HG02884 (cell line): ENCODE measurements at regions not wholly inside any gene's neighbourhood (a gene's known extent, or its start where the extent isn't known, plus 50 kb on each side); places are given as distances from the start of the nearest gene placed in this dataset.
"Not testable (repeated sequence)": the region's sequence is repeated elsewhere in the genome, so short reads cannot be mapped to it uniquely, and the experiment has no call there.

Experiments
- ATAC-seq: cut with Tn5 transposase; IDR thresholded peaks from one replicate; pipeline ENCODE4 v1.9.1; 2021; ENCODE audit warnings: mild to moderate bottlenecking, moderate library complexity; ENCODE audit not compliant: unreplicated experiment

DNA sequence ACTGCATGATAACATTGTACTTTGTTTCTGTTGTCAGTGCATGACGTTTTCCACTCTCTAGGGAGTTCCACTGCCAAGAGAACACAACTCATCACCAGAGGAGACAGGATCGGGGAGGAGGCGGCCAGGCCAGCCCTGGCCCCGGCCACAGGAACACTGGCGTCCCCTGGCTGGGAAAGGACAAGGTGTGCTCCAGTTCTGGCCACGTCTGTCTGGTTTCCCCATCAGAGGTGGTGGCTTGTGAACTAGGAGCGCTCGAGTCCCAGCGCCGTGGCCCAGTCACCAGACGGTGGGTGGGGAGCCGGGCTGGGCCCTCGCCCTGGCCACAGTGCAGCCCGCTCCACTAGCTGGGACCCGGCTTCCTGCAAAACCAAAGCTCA is 211.9 kb upstream of the IRX4 start:
- no peak for ATAC-seq

DNA sequence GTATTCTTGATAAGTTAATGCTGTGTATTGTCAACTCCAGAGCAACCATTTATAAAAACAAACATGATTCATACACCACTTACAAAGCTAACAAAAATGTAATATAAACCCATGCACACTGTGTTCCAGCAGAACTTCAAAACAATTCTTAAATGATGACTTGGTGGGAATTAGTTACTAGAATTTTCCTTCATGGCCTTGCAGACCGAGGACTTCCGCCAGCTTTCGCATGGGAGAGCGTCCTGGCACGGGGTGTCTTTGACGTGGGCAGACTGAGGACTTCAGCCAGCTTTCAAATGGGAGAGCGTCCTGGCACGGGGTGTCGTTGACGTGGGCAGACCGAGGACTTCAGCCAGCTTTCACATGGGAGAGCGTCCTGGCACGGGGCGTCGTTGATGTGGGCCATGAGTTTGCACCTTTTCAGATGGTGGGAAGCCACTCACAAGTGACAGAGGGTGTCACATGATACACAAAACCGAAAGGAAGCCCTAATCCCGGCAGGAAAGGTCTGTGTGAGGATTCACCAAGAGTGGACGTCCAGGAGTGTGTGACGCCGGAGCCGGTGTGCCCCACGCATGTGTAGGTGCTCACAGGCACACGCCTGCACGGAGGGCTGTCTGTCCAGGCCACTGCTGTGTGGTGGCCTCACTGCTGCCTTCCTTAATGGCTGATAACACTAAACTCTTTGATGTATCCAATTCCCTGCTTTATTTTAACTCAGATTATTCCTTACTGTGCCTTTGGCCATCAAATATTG is 211.3 kb upstream of the IRX4 start:
- no peak for ATAC-seq

DNA sequence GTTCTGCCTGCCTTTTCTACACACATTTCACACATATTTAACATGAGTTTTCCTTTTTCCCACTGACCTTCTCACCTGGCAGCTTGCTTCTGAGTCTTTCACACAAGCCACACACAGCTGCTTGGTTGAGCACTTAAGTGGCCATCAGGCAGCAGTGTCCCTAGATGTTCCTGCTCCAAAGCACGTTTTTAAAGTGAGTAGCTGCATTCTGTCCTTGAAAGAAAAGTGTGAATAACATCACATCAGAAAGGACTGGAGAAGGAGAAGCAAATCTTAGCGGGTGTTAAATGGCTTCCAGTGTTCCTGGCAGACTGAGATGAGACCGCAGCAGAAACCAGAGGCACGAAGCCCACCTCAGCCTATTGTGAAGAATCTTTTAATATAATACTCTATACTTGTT is 209.2 kb upstream of the IRX4 start:
- no peak for ATAC-seq

DNA sequence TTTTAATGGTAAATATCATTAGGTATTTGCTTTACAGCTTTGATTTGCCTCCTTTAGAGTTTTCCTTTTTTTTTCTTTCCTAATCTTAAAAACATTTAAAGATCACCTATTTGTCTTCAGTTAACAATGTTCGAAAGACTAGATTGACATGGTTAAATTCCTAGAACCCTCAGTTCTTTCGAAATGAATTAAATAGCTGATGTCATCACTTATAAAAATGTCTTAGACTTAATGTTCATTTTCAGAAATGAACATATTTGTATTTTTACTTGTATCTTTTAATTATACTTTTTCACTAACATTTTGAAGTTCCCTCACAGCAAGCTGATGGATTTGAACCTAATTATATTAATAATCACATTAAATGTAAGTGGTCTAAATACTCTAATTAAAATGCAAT is 205.3 kb upstream of the IRX4 start:
- no peak for ATAC-seq

DNA sequence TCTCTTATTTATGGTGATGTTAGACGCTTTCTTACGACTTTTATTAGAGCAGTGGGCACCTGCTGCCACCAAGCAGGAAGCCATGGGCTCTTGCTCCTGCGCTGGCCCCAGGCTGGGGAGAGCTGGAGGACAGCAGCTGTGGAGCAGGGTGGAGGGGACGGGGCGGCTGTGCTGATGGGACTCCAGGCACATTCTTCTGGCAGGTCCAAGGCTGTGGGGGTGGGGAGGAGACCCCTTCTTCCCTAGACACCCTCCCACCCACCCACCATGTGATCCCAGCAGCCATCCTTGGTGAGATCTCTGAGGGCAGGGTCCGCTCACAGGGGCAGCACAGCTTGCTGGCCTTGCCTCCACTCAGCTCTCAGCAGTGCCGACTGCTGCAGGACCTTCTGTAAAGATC is 192.6 kb upstream of the IRX4 start:
- no peak for ATAC-seq

DNA sequence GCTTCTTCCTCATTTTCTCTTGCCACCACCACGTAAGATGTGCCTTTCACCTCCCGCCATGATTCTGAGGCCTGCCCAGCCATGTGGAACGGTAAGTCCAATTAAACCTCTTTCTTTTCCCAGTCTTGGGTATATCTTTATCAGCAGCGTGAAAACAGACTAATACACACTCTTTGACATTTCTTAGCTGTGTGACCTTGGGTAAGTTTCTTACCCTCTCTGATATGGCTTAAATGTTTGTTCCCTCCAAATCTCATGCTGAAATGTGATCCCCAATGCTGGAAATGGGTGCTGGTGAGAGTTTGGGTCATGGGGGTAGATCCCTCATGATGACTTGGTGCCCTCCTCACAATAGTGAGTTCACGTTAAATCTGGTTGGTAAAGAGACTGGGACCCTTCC is 188.8 kb upstream of the IRX4 start:
- ATAC-seq, result no peak

DNA sequence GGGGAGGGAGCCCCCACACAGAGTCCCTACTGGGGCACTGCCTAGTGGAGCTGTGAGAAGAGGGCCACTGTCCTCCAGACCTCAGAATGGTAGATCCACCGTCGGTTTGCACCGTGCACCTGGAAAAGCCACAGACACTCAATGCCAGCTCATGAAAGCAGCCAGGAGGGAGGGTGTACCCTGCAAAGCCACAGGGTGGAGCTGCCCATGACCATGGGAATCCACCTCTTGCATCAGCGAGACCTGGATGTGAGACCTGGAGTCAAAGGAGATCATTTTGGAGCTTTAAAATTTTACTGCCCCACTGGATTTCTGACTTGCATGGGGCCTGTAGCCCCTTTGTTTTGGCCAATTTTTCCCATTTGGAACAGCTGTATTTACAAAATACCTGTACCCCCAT is 188.1 kb upstream of the IRX4 start:
- ATAC-seq, result not testable (repeated sequence)

DNA sequence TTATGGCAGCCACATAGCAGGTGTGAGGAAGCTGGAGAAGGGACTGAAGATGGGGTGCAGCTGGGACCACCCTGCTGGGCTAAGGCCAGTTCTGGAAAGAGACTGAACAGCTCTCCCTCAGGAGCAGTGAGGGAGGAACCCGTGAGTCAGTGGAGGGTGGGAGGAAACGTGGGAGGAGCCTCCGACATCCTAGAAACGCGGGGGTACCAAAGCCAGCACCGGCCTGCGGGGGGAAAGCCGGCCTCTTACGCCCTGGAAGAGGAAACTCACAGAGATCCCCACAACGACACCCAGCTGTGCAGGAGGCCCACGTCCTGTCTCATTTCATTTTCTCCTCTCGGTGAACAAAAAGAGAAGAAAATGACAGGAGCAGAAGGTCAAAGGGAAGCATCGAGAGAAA is 185.8 kb upstream of the IRX4 start:
- ATAC-seq, result no peak

DNA sequence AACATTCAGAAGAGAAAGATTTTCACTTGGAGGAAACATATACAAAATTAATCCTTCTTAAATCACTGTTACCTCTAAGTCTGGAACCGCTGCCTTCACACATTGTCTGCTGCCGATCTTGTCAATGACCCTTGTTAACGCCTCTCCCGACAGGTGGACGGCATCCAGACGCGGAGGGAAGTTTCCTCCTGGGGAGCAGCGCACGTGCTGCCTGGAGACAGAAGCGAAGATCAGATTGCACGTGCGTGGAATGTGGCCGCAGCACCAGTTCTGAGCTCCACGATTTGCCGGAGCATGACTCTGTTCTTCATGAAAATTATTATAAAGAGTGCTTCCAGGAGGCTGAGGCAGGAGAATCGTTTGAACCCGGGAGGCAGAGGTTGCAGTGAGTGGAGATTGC is 183.6 kb upstream of the IRX4 start:
- ATAC-seq, result no peak

DNA sequence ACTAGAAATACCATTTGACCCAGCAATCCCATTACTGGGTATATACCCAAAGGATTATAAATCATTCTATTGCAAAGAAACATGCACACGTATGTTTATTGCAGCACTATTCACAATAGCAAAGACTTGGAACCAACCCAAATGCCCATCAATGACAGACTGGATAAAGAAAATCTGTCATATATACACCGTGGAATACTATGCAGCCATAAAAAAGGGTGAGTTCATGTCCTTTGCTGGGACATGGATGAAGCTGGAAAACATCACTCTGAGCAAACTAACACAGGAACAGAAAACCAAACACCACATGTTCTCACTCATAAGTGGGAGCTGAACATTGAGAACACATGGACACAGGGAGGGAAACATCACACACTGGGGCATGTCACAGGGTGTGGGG is 180.7 kb upstream of the IRX4 start:
- not testable (repeated sequence) for ATAC-seq

DNA sequence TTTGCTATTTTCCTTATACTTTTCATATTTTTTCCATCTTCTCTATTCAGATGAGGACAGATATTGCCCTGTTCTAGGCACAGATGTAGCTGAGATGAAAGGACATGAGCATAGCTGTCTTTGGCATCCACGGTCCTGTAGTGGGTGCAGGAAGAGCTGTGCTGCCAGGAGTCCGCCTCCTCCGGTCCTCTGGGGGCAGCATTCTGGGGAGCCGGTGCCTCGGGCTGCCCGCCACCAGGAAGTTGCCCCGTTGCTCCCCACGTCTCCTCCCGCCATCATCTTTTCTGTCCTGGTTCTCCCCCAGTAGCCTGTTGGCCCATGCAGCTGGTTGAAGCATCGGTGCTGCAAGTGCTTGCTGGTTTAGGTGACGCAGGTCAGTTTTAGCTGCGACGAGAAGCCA is 170.0 kb upstream of the IRX4 start:
- no peak for ATAC-seq

DNA sequence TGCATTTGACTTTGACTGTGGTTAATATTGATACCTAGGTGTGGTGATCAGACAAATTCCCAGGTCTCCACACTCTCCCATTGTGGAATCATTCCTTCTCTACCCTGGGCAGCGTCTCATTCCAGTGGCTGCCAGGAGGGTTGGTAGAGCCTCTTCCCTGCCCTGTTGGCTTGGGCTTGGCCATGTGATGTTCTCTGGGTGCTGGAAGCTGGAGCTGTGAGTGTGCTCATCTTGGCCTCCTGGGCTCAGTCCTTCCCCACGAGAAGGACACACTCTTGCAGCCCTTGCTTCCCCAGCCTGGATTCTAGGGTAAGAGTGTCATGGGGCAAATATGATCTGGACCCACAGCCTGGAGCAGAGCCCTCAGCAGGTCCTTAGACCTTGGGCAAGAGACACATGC is 167.2 kb upstream of the IRX4 start:
- no peak for ATAC-seq

DNA sequence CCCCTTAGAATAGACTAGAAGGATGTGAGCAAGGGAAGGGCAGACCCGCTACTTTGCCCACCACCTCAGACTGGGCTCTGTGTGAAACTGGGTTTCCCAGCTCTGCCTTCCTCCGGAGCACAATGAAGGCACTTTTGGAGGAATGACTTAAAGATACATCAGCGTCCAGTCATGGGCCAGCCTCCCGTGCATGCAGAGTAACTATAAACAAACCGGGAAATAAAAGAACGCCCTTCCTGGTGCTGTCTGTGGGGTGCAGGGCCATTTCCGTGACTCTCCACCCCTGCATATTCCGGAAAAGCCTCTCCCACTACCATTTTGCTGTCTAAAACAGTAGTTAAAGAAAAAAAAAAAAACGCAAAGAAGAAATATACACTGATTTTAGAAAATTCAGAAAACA is 165.9 kb upstream of the IRX4 start:
- no peak for ATAC-seq

DNA sequence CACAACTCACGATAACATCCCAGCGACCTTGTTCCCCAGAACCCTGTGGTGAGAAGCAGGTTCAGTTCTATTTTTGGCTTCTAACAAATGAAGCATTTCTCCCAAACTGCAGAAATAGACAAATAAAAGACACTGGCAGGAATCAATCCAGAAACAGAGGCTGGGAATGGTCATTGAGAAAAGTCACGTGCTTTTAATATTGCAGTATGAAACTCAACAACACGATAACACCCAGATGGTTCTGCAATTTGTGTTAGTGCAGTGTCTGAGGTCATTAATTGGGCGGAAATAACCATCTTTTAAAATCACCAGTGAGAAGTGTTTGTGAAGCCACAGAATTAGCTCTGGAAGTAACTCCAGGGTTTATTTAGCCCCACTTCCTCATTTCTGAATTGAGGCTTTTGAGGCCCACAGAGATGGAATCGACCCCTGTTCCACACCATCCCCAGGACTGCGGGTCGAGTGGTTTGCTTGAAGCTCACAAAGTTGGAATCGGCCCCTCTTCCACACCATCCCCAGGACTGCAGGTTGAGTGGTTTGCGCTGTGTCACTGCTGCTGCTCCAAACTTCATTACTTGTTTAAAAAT is 164.7 kb upstream of the IRX4 start:
- ATAC-seq, result no peak

DNA sequence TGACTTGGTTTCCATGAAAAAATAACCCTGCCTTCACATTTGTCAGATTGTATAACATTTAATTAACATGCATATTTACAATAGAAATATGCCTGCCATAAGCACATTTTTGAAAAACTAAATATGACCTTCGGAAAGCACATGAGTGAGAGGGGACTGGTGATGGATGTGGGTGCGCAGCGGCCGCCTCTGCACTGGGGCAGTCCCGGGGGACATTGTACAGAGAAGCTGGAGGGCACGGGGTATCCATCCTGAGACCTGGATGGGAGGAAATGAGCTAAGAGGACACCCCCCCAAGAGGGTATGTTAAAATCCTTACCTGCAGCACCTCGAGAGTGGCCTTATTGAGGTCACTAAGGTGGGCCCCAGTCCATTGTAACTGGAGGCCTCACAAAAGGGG is 161.3 kb upstream of the IRX4 start:
- no peak for ATAC-seq

DNA sequence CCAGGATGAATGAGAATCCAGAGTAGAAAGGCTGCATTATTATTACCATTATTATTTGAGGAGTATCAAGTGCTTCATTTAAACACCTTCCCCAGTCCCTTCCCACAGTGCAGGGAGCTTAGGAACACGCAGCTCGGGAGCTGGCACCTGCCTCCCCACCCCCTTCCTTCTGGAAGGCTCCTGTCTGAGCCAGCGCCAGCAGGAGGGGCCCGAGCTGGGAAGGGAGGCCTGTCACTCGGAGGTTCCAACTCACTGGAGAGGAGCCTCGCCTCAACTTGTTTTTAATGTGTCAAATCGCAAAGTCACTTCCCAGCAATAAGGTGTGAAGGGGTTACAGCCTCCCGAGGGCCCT is 156.4 kb upstream of the IRX4 start:
- no peak for ATAC-seq

DNA sequence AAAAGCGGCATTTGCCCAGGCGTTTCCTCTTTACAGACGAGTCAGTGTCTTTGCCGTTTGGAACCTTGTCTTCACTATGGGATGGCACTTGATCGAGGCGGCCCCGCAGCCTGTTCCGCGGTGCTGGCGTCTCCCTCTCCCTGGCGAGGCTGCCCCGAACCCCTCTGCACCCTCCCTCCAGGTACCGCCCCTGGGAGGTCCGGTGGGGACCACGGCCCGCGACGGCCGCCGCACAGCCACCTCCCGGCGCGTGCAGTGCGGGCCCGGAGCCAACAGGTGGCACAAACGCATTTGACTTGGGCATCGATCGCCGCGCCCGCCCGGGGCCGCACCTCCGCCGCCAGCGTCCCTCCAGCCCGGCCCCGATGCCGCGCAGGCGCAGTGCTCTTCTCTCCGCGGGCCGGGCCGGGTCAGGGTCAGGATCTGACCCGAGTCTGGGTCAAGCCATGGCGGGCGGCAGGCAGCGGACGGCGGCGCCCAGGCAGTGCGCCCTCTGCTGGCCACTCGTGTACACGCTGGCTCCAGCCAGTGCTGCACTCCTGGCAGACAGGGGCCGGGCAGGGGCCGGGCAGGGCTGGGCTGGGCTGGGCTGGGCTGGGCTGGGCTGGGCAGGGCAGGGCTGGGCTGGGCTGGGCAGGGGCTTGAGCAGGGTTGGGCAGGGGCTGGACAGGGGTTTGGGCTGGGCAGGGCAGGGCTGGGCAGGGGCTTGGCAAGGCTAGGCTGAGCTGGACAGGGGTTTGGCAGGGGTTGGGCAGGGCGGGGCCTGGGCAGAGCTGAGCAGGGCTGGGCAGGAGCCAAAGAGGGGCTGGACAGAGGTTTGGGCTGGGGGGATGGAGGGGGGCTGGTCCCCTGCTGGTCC is 155.8 kb upstream of the IRX4 start:
- peak; percentile 94 for ATAC-seq

DNA sequence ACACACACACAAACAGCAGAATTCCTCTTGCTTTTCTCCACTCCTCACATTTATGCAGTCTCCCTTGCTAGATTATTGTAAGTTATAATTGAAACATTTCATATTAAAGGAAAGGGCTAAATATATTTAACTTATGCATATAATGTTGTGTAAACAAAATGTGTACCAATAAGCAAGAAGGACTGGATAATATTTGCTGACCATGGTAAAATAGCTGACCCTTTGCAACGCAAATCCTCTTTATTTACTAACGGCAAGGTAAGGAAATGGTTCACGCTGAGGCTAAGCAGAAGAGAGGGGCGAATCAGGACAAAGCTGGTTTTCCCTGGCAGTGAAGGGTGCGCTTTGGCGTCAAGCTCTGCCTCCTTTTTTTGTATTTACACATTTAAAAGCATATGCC is 154.2 kb upstream of the IRX4 start:
- ATAC-seq, result no peak

DNA sequence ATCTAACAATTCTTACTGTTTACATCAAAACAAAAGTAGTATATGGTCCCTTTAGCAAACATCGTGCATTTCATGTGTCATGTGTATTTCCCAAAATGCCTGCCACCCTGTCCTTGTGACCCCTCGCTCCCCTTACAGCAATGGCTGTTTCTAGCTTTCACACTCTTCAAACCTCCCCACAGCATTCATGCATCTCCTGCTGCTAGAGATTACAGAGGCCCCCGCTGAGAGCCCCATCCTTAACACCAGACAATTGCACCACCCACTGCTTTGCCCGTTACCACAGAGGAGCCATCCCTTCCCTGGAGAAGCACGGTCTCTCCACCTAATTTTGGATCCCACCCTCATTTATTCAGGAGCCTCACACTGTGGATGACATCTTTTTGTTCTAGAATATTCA is 149.7 kb upstream of the IRX4 start:
- no peak for ATAC-seq

DNA sequence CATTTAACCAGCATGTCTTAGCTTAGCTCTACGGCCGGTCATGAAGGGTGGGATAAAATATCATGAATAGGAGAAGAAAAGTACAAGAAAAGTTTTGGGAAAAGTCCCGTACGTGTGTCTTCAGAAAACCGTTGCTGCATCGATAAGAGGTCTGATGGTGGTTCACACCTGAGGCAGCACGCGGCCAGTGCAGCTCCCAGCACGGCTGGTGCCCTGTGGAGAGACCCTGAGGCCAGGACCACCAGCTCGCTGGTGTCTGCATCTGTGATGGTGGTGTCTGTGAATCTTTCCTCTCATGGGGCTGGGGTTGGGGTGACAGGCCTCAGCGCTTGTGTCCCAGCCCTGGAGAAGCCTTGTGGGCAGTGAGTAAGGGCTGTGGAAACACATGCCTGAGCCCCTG is 148.9 kb upstream of the IRX4 start:
- ATAC-seq, result no peak

DNA sequence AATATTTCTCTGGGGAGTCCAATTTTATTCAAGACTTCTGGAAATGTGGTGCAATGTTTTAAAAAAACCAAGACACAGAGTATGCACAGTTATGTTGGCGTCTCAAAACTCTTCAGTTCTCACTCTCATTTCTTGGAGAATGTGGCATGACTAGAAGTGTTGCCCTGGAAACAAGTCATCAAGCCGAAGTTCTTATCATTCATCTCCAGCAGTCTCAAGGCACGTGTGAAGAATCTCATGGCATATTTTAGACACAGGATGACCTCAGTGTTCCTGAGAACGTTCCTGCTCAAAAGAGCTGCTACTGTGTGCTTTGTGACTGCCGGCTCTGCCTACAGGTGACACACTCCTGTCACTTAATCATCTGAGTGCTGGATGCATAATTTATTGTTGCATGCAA is 147.4 kb upstream of the IRX4 start:
- ATAC-seq, result no peak

DNA sequence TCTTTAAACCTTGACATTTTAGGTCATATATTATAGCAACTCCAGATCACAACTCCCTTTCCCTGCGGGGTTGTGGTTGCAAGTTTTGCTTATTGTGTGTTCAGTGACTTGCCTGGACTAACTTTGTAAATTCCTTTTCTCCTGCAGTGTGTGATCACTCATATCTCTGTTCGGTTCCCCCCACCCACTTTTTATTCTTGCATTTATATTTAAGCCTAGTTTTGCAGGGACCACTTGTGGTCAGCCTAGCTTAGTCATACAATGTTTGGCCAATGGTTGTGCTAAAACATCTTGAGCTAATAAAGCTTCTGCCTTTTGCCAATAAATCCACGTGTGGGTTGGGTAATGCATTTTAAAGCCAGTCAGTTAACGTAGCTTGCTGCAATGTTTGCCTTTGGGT is 146.5 kb upstream of the IRX4 start:
- ATAC-seq, result no peak
